ENCODE measurements at regions not wholly inside any gene's neighbourhood (a gene's known extent, or its start where the extent isn't known, plus 50 kb on each side); places are given as distances from the start of the nearest gene placed in this dataset.

GRCh38 chr2:176687944-176688343 lies 418.7 kb downstream of the MTX2 start:
- H3K27me3 ChIP-seq = no peaks in the 10 kb centered on the region
- TF ChIP-seq CTCF (IDR thresholded peaks at IDR 0.05; ENCODE audit: low read depth, low read length) = no peak
- H3K36me3 ChIP-seq = no peaks in the 10 kb centered on the region
- no peak overlapping the region for H3K4me3 ChIP-seq (ENCODE audit: low read depth, low read length)
- H3K9me3 ChIP-seq = no peaks in the 10 kb centered on the region
- no peak for DNase-seq
- no peaks in the 10 kb centered on the region for H3K4me1 ChIP-seq

GRCh38 chr2:176689711-176690110 lies 420.5 kb downstream of the MTX2 start:
- DNase-seq = no peak
- Histone ChIP-seq H3K4me3 (ENCODE audit: low read depth, low read length) (no peak overlapping the region), H3K4me1 (no peaks in the 10 kb centered on the region), H3K9me3 (no peaks in the 10 kb centered on the region), H3K27me3 (no peaks in the 10 kb centered on the region), H3K36me3 (no peaks in the 10 kb centered on the region)
- TF ChIP-seq CTCF (IDR thresholded peaks at IDR 0.05; ENCODE audit: low read depth, low read length) = no peak

GRCh38 chr2:176691471-176691870 lies 422.2 kb downstream of the MTX2 start:
- no peak for TF ChIP-seq CTCF (IDR thresholded peaks at IDR 0.05; ENCODE audit: low read depth, low read length)
- no peaks in the 10 kb centered on the region for H3K9me3 ChIP-seq
- no peaks in the 10 kb centered on the region for H3K4me1 ChIP-seq
- DNase-seq = no peak
- no peak overlapping the region for H3K4me3 ChIP-seq (ENCODE audit: low read depth, low read length)
- no peaks in the 10 kb centered on the region for H3K27me3 ChIP-seq
- H3K36me3 ChIP-seq = no peaks in the 10 kb centered on the region

GRCh38 chr2:176692533-176692932 lies 423.3 kb downstream of the MTX2 start:
- no peaks in the 10 kb centered on the region for H3K36me3 ChIP-seq
- no peaks in the 10 kb centered on the region for H3K27me3 ChIP-seq
- H3K4me3 ChIP-seq (ENCODE audit: low read depth, low read length) = no peak overlapping the region
- no peak for DNase-seq
- no peaks in the 10 kb centered on the region for H3K4me1 ChIP-seq
- no peaks in the 10 kb centered on the region for H3K9me3 ChIP-seq
- TF ChIP-seq CTCF (IDR thresholded peaks at IDR 0.05; ENCODE audit: low read depth, low read length) = no peak

- no peaks in the 10 kb centered on the region for H3K36me3 ChIP-seq
- H3K4me3 ChIP-seq (ENCODE audit: low read depth, low read length) = no peak overlapping the region
- no peaks in the 10 kb centered on the region for H3K27me3 ChIP-seq
- no peak for TF ChIP-seq CTCF (IDR thresholded peaks at IDR 0.05; ENCODE audit: low read depth, low read length)
- H3K4me1 ChIP-seq = no peaks in the 10 kb centered on the region
- DNase-seq = no peak
- H3K9me3 ChIP-seq = no peaks in the 10 kb centered on the region
Measured at GRCh38 chr2:176699098-176699497, 429.9 kb downstream of the MTX2 start.

- no peaks in the 10 kb centered on the region for H3K9me3 ChIP-seq
- no peaks in the 10 kb centered on the region for H3K4me1 ChIP-seq
- H3K36me3 ChIP-seq = no peaks in the 10 kb centered on the region
- no peak overlapping the region for H3K4me3 ChIP-seq (ENCODE audit: low read depth, low read length)
- no peaks in the 10 kb centered on the region for H3K27me3 ChIP-seq
- TF ChIP-seq CTCF (IDR thresholded peaks at IDR 0.05; ENCODE audit: low read depth, low read length) = no peak
- no peak for DNase-seq
Measured at GRCh38 chr2:176699644-176700043, 430.4 kb downstream of the MTX2 start.
